ENCODE measurements at regions not wholly inside any gene's neighbourhood (a gene's known extent, or its start where the extent isn't known, plus 50 kb on each side); places are given as distances from the start of the nearest gene placed in this dataset.

DNA sequence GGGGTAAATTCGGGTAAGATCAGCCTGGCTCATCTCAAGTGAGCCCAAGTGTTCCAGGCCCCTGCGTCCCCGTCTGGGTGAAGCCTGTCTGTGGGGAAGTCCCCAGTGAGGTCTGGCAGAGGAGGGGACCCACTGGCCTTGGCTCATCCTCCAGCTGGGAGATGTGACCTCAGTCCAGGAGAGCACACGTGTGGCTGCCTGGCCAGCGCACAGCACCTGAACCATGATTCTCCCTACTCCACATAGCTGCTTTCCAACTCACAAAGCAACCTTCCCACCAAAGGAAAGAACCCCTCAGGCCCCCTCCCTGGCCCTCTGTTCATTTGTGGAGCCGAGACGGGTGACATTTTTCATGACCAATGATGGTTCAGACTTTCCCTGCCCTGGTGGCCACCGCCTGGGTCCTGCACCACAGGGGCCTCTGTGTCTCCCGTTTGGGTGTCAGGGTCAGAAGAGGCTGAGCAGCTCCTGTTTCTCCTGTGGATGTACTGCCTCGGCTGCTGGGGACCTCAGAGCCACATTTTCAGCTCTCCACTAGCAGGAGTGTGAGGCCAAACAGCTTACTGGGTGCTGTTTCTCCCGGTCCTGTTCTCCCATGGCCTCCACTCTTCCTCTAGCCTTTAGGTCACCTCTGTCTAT lies 111.4 kb downstream of the CPZ start:
- no peaks in the 10 kb centered on the region for H3K36me3 ChIP-seq
- no peak for DNase-seq
- H3K27ac ChIP-seq, result no peak overlapping the region
- TF ChIP-seq, protein P1, sequence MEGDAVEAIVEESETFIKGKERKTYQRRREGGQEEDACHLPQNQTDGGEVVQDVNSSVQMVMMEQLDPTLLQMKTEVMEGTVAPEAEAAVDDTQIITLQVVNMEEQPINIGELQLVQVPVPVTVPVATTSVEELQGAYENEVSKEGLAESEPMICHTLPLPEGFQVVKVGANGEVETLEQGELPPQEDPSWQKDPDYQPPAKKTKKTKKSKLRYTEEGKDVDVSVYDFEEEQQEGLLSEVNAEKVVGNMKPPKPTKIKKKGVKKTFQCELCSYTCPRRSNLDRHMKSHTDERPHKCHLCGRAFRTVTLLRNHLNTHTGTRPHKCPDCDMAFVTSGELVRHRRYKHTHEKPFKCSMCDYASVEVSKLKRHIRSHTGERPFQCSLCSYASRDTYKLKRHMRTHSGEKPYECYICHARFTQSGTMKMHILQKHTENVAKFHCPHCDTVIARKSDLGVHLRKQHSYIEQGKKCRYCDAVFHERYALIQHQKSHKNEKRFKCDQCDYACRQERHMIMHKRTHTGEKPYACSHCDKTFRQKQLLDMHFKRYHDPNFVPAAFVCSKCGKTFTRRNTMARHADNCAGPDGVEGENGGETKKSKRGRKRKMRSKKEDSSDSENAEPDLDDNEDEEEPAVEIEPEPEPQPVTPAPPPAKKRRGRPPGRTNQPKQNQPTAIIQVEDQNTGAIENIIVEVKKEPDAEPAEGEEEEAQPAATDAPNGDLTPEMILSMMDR (IDR thresholded peaks at IDR 0.05), result no peak
- no peaks in the 10 kb centered on the region for H3K4me1 ChIP-seq
- no peaks in the 10 kb centered on the region for H3K9me3 ChIP-seq
- H3K27me3 ChIP-seq, result peaks cover 0 to 94% (median 70%) of the 10 kb centered on the region in 7 donors
- 60 to 61% methylated on average over 11 of the region's 11 CpGs for WGBS, 2 donors
- intact Hi-C loops (cut with DNase I), result no loop called here
- ATAC-seq, result no peak
- no peak overlapping the region for H3K4me3 ChIP-seq

DNA sequence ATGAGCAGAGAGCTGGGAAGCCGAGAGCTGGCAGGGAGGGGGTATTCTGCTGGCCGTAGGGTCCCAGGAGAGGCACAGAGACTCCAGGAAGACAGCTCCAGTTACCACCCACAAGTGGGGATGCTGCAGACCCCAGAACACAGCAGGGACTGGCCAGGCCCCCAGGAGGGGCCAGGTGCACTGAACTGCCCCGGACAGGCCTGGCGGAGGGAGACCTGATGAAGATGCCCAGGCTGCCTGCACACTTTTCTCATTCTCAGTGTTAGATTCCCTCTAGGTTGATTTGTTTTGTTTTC lies 110.8 kb downstream of the CPZ start:
- Histone ChIP-seq H3K27me3 (peaks cover 0 to 94% (median 76%) of the 10 kb centered on the region in 7 donors), H3K4me1 (no peaks in the 10 kb centered on the region), H3K27ac (no peak overlapping the region), H3K36me3 (no peaks in the 10 kb centered on the region), H3K9me3 (no peaks in the 10 kb centered on the region), H3K4me3 (no peak overlapping the region)
- 70 to 76% methylated on average over 4 of the region's 4 CpGs for WGBS, 2 donors
- ATAC-seq (no peak), DNase-seq (no peak)
- TF ChIP-seq, protein P1 (IDR thresholded peaks at IDR 0.05), result no peak
- intact Hi-C loops (cut with DNase I), result no loop called here

DNA sequence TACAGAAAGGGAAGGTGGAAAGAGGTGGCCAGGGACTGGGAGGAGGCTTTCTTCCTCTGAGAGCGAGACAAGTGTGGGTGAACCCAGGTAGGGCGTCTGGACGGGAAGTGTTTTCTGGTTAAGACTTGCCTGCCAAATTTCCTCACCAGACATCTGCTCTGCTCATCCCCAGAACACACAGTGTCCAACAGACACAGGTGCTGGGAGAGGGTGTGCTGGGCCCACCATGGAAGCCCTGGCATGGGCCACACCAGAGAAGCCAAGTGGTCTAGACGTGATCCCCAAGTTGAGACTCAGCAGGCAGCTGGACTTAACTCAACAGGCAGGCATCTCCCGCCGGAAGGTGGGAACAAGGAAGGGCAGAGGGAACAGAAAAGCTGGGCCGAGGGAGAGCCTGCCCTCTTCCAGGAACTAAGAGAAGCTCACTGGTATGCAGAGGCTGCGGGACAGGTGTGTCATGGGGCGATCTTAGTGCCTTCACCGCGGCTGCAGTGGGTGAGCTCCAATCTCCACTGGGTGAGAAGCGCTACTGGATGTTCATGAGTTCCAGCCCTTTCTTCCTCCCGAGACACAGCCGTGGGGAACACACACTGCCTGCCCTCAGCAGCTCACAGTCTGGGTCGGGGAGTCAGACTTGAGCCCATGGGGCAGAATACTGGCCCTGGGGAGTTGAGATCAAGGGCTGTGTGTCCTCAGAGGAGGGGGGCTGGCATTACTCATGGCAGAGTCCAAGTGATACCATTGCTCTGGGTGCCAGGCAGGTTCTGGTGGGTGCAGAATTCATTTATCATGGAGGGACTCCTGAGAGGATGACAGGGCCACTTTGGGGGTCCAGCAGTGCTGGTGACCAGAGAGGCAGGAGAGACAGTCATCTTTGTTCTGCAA lies 110.2 kb downstream of the CPZ start:
- Histone ChIP-seq H3K27ac (no peak overlapping the region), H3K27me3 (peaks cover 0 to 96% (median 81%) of the 10 kb centered on the region in 7 donors), H3K9me3 (peaks cover 0 to 5% (median 0%) of the 10 kb centered on the region in 11 donors), H3K4me3 (no peak overlapping the region), H3K36me3 (no peaks in the 10 kb centered on the region), H3K4me1 (no peaks in the 10 kb centered on the region)
- intact Hi-C loops (cut with DNase I), result no loop called here
- no peak for DNase-seq
- TF ChIP-seq, protein P1 (IDR thresholded peaks at IDR 0.05), result no peak
- no peak for ATAC-seq
- WGBS, 2 donors, result 70 to 71% methylated on average over 15 of the region's 15 CpGs

DNA sequence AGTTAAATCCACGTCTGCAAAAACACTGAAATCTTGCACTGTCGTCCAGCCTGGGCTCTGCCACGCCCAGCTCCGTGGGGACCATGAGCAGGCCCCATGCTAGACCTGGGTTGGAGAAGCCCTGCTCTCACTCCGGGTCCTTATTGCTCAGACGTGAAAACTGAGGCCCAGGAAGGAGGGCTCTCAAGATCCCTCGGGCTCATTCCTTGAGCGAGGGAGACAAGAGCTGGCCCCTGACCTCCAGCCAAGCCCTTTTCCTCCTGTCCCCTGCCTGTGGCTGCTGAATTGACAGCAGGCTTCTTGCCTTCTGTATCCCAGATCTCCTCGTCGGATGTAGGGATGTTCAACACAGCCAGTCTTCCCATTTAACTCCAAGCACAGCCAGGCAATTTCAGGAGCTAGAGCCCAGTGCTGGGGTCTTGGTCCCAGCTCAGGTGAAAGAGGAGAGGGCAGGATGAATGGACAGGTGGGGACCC lies 109.5 kb downstream of the CPZ start:
- WGBS, 2 donors, result 52 to 67% methylated on average over 10 of the region's 10 CpGs
- Histone ChIP-seq H3K27ac (no peak overlapping the region), H3K36me3 (no peaks in the 10 kb centered on the region), H3K4me3 (no peak overlapping the region), H3K9me3 (peaks cover 0 to 12% (median 0%) of the 10 kb centered on the region in 11 donors), H3K4me1 (no peaks in the 10 kb centered on the region), H3K27me3 (peaks cover 0 to 97% (median 77%) of the 10 kb centered on the region in 7 donors)
- DNase-seq, result no peak
- intact Hi-C loops (cut with DNase I), result no loop called here
- no peak for ATAC-seq
- TF ChIP-seq, protein P1 (IDR thresholded peaks at IDR 0.05), result no peak

Data from heart right ventricle (tissue), 16 donors.